Kidney epithelial cell (primary cell): ENCODE measurements at regions not wholly inside any gene's neighbourhood (a gene's known extent, or its start where the extent isn't known, plus 50 kb on each side); places are given as distances from the start of the nearest gene placed in this dataset.
"Not testable (repeated sequence)": the region's sequence is repeated elsewhere in the genome, so short reads cannot be mapped to it uniquely, and the experiment has no call there.

Experiments used
- DNase-seq: peaks from one replicate; pipeline ENCODE4 v3.0.0-alpha.2; 2010; ENCODE audit warnings: low read depth
- H3K27me3 ChIP-seq: 2 replicates; pipeline ENCODE4 v1.6.0; 2011; ENCODE audit warnings: low read length; ENCODE audit not compliant: control insufficient read depth, insufficient read depth
- H3K36me3 ChIP-seq: 2 replicates; pipeline ENCODE4 v1.5.1; 2011; ENCODE audit warnings: low read length; ENCODE audit not compliant: control insufficient read depth, insufficient read depth
- H3K4me3 ChIP-seq: 2 replicates; pipeline ENCODE4 v1.5.1; 2011; ENCODE audit warnings: low read depth, mild to moderate bottlenecking, control low read depth, low read length
- CTCF ChIP-seq: IDR thresholded peaks from 2 replicates; pipeline ENCODE4 v1.5.1; 2011; ENCODE audit warnings: mild to moderate bottlenecking, moderate library complexity, low read length, control low read depth, inconsistent platforms; ENCODE audit not compliant: insufficient read depth, poor library complexity, severe bottlenecking

GRCh38 chr19:37303591-37304171 lies 67.2 kb upstream of the ZNF527 start:
- Histone ChIP-seq H3K4me3 (no peak overlapping the region), H3K27me3 (no peaks in the 10 kb centered on the region), H3K36me3 (no peaks in the 10 kb centered on the region)
- no peak for TF ChIP-seq CTCF
- DNase-seq = no peak

GRCh38 chr19:37304190-37304883 lies 66.6 kb upstream of the ZNF527 start:
- TF ChIP-seq CTCF = no peak
- Histone ChIP-seq H3K27me3 (no peaks in the 10 kb centered on the region), H3K4me3 (no peak overlapping the region), H3K36me3 (no peaks in the 10 kb centered on the region)
- DNase-seq = no peak

- no peak for DNase-seq
- Histone ChIP-seq H3K4me3 (no peak overlapping the region), H3K36me3 (no peaks in the 10 kb centered on the region), H3K27me3 (no peaks in the 10 kb centered on the region)
- no peak for TF ChIP-seq CTCF
Observed at GRCh38 chr19:37304884-37305255, 66.0 kb upstream of the ZNF527 start.

GRCh38 chr19:37306383-37306963 lies 64.4 kb upstream of the ZNF527 start:
- no peaks in the 10 kb centered on the region for H3K36me3 ChIP-seq
- H3K27me3 ChIP-seq = no peaks in the 10 kb centered on the region
- H3K4me3 ChIP-seq = no peak overlapping the region
- TF ChIP-seq CTCF = no peak
- DNase-seq = no peak

GRCh38 chr19:37309834-37310575 lies 60.9 kb upstream of the ZNF527 start:
- H3K36me3 ChIP-seq = no peaks in the 10 kb centered on the region
- no peak for DNase-seq
- H3K4me3 ChIP-seq = no peak overlapping the region
- no peaks in the 10 kb centered on the region for H3K27me3 ChIP-seq
- peak; percentile 5 for TF ChIP-seq CTCF

- peak overlapping the region; percentile 9 for H3K4me3 ChIP-seq
- not testable (repeated sequence) for H3K36me3 ChIP-seq, DNase-seq
Observed at GRCh38 chr19:37312531-37313334, 58.2 kb upstream of the ZNF527 start.

More at GRCh38 chr19:37312531-37313334, 58.2 kb upstream of the ZNF527 start:
- not testable (repeated sequence) for H3K27me3 ChIP-seq
